Right lobe of liver (tissue), 4 donors: ENCODE measurements at regions not wholly inside any gene's neighbourhood (a gene's known extent, or its start where the extent isn't known, plus 50 kb on each side); places are given as distances from the start of the nearest gene placed in this dataset.

Experiments used
- CTCF ChIP-seq, 4 donors: fragments of 200-600 bp in 3 of 4; fragments of 450-650 bp in 1 of 4; IDR thresholded peaks; one replicate each; pipeline versions ENCODE4 v1.5.1 to v1.8.0; 2016 to 2022; ENCODE audit warnings: antibody characterized with exemption in 4 of 4, mild to moderate bottlenecking in 2 of 4
- POLR2A ChIP-seq: fragments of 450-650 bp; IDR thresholded peaks from one replicate; pipeline ENCODE4 v1.6.1; 2017; ENCODE audit warnings: antibody characterized with exemption, mild to moderate bottlenecking
- donor health status: DM: no; HTN: no; CAD: no.
- donor health status: DM: no; HTN: no; CAD: no.
- donor health status: DM: no; HTN: yes; CAD: no.

- TF ChIP-seq POLR2A (no peak), CTCF (IDR thresholded peaks at IDR 0.05) (no peak)
Observed at GRCh38 chr3:35065891-35066290, 573.4 kb upstream of the ARPP21 start.
